ENCODE measurements at regions not wholly inside any gene's neighbourhood (a gene's known extent, or its start where the extent isn't known, plus 50 kb on each side); places are given as distances from the start of the nearest gene placed in this dataset.

DNA sequence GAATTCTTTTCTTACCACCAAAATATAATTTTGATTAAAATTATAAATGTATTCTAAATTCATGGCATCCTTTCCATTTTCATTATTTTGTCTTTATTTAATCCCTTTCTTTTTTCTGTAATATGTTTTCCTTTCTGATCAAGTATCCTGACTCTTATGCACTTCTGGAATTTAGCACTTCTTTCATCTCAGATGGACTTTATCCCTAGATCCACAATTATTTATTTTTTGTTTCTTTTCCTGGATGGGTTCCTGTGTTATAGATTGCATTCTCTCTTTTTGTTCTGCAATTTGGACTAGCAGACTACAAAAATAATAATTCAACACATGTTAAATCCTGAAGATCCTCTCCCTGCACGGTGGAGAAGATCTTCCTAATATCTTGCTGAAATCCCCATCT lies 76.9 kb upstream of the CDIN1 start:
- WGBS, 5 donors: 53 to 85% (median 57%) methylated on average over 1 of the region's 1 CpG

DNA sequence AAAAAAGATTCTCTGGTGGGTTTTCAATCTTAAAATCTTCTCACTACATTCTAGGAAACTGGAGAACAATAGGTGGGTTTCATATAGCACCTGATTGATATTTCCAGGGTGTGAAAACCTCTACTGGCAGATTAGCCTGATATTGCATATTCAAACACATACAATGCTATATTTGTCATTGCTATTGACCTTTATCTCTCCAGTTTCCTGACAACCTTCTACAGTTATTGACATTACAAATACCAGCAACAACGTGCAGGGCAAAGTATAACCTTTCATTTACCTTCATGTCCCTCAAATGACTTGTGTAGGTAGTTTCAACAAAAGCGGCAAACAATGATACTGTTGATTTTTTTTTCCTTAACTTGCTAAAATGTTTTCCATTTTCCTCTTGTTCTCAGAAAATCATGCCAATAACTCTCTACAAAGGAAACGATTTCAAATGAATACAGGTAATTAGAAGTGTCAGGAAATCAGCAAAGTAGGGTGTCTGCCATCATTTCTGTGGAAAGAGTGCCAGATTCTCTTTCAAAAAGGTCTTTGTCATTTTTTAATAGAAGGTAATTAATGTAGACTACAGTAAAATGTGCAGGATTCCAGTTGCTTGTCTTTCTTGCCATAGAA lies 72.6 kb upstream of the CDIN1 start:
- 17 to 43% (median 28%) methylated on average over 3 of the region's 3 CpGs for WGBS, 5 donors
- H3K9me3 ChIP-seq: no peaks in the 10 kb centered on the region
- H3K27me3 ChIP-seq: no peaks in the 10 kb centered on the region
- DNase-seq: peak in 1 of 2 donors; percentile 71
- no peaks in the 10 kb centered on the region for H3K36me3 ChIP-seq
- peaks cover 0 to 19% (median 0%) of the 10 kb centered on the region in 4 donors for H3K4me1 ChIP-seq
- TF ChIP-seq, protein P1, sequence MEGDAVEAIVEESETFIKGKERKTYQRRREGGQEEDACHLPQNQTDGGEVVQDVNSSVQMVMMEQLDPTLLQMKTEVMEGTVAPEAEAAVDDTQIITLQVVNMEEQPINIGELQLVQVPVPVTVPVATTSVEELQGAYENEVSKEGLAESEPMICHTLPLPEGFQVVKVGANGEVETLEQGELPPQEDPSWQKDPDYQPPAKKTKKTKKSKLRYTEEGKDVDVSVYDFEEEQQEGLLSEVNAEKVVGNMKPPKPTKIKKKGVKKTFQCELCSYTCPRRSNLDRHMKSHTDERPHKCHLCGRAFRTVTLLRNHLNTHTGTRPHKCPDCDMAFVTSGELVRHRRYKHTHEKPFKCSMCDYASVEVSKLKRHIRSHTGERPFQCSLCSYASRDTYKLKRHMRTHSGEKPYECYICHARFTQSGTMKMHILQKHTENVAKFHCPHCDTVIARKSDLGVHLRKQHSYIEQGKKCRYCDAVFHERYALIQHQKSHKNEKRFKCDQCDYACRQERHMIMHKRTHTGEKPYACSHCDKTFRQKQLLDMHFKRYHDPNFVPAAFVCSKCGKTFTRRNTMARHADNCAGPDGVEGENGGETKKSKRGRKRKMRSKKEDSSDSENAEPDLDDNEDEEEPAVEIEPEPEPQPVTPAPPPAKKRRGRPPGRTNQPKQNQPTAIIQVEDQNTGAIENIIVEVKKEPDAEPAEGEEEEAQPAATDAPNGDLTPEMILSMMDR (IDR thresholded peaks at IDR 0.05): no peak
- TF ChIP-seq POLR2AphosphoS5 (IDR thresholded peaks at IDR 0.05) (peak in 2 of 3 donors; percentile 43 to 64), POLR2A (IDR thresholded peaks at IDR 0.05) (no peak), EP300 (IDR thresholded peaks at IDR 0.05) (no peak)
- H3K27ac ChIP-seq: peak overlapping the region in 1 of 5 donors; percentile 3
- intact Hi-C loops (cut with DNase I; ENCODE audit: low total_unique reads): no loop called here
- no peak overlapping the region for H3K4me3 ChIP-seq

More for the DNA sequence above, 76.9 kb upstream of the CDIN1 start:
- TF ChIP-seq EP300 (IDR thresholded peaks at IDR 0.05) (no peak), POLR2AphosphoS5 (IDR thresholded peaks at IDR 0.05) (no peak), POLR2A (IDR thresholded peaks at IDR 0.05) (no peak)
- TF ChIP-seq, protein P1 (IDR thresholded peaks at IDR 0.05): no peak
- no peak overlapping the region for H3K4me3 ChIP-seq
- no peaks in the 10 kb centered on the region for H3K27me3 ChIP-seq
- no peak for DNase-seq
- H3K36me3 ChIP-seq: no peaks in the 10 kb centered on the region
- H3K4me1 ChIP-seq: peaks cover 0 to 26% (median 10%) of the 10 kb centered on the region in 4 donors
- no peak overlapping the region for H3K27ac ChIP-seq
- intact Hi-C loops (cut with DNase I; ENCODE audit: low total_unique reads): no loop called here
- H3K9me3 ChIP-seq: no peaks in the 10 kb centered on the region

DNA sequence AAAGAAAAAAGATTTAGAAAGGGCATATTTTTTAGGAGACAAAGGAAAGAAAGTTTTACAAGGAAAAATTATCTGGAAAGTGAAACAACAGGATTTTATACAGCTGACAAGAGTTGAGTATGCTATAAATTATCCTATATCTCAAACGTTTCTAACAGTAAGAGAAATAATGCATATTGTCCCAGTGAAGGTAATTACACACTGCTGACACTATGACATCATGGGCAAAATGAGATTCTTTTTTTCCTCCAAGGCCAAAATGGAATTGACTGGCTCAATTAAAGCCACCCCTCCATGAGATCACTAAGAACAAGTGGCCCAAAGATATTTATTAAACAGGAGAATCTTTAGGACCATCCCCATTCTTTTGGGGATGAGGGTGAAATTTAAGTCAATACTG lies 72.0 kb upstream of the CDIN1 start:
- Histone ChIP-seq H3K27ac (peak overlapping the region in 1 of 5 donors; percentile 3), H3K4me1 (peaks cover 0 to 16% (median 0%) of the 10 kb centered on the region in 4 donors), H3K36me3 (no peaks in the 10 kb centered on the region), H3K27me3 (no peaks in the 10 kb centered on the region), H3K4me3 (no peak overlapping the region), H3K9me3 (no peaks in the 10 kb centered on the region)
- DNase-seq: no peak
- TF ChIP-seq EP300 (IDR thresholded peaks at IDR 0.05) (no peak), POLR2AphosphoS5 (IDR thresholded peaks at IDR 0.05) (no peak), POLR2A (IDR thresholded peaks at IDR 0.05) (no peak)
- TF ChIP-seq, protein P1 (IDR thresholded peaks at IDR 0.05): no peak
- intact Hi-C loops (cut with DNase I; ENCODE audit: low total_unique reads): no loop called here
- WGBS, 5 donors: 3 to 17% (median 7%) methylated on average over 1 of the region's 1 CpG

DNA sequence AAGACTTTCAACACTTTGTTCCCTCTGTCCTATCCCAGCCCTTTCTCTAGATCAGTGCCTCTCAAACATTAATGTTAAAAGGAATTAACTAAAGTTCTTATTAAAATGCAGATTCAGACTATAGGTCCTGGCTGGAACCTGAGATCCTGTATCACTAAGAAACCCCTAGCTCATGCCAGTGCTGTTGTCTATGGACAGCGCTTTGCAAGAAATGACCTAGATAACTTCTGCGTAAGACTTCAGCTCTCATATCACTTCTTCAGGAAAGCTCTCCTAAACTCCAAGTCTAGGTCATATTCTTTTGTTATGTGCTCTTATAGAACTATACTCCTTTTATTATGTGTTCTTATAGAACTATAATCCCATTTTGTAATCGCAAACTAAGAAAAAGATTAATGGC lies 67.8 kb upstream of the CDIN1 start:
- Histone ChIP-seq H3K9me3 (no peaks in the 10 kb centered on the region), H3K27me3 (no peaks in the 10 kb centered on the region), H3K4me3 (no peak overlapping the region), H3K36me3 (no peaks in the 10 kb centered on the region), H3K4me1 (peaks cover 0 to 13% (median 0%) of the 10 kb centered on the region in 4 donors), H3K27ac (no peak overlapping the region)
- DNase-seq: no peak
- TF ChIP-seq POLR2AphosphoS5 (IDR thresholded peaks at IDR 0.05) (no peak), POLR2A (IDR thresholded peaks at IDR 0.05) (no peak), EP300 (IDR thresholded peaks at IDR 0.05) (no peak)
- TF ChIP-seq, protein P1 (IDR thresholded peaks at IDR 0.05): no peak
- intact Hi-C loops (cut with DNase I; ENCODE audit: low total_unique reads): no loop called here
- WGBS, 5 donors: 92 to 99% (median 97%) methylated on average over 3 of the region's 3 CpGs
